ENCODE measurements at regions not wholly inside any gene's neighbourhood (a gene's known extent, or its start where the extent isn't known, plus 50 kb on each side); places are given as distances from the start of the nearest gene placed in this dataset.

DNA sequence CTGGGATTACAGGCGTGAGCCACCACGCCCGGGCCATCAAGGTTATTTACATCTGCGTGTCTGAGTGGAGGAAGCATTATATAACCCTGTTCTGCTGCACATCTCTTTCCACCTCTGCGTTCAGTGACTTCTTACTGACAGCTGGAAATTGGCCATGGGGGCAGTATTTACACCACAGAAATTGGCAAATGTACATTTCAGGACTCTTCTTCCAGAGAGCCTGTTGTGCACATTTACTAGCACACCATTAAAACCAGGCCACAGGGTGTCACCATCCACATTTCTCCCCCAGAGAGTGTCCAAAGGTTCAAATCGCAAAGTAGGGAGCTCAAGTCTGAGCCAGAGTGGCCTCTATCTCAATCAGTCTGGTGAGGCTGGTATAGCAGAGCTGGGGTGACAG lies 62.9 kb upstream of the SNX9 start:
- Histone ChIP-seq H3K9me1 (ENCODE audit: control insufficient read depth, insufficient read depth, low read length) (no peaks in the 10 kb centered on the region), H3K4me3 (no peak overlapping the region), H2AFZ (ENCODE audit: low read depth, low read length) (peak overlapping the region; percentile 15), H3K27ac (ENCODE audit: extremely low read depth, low read depth, low read length) (no peak overlapping the region; the same call in 2 of the 3 replicates), H3K4me2 (ENCODE audit: insufficient read depth, low read length) (no peak overlapping the region), H3K79me2 (ENCODE audit: control insufficient read depth, insufficient read depth, low read length) (no peaks in the 10 kb centered on the region), H3K9ac (ENCODE audit: insufficient read depth in 1 of 2, low read depth in 2 of 2, low read length in 2 of 2) (peak overlapping the region in 1 of 2 experiments; percentile 62; a peak in 1 of 4 replicates), H3K9me3 (replicated peaks; ENCODE audit: control insufficient read depth, insufficient read depth, low read depth, low read length) (no peaks in the 10 kb centered on the region), H4K20me1 (replicated peaks; ENCODE audit: control insufficient read depth, insufficient read depth, low read length) (no peaks in the 10 kb centered on the region), H3K27me3 (ENCODE audit: control insufficient read depth in 2 of 2, insufficient read depth in 2 of 2, low read length in 2 of 2) (no peaks in the 10 kb centered on the region), H3K4me1 (replicated peaks in 1 of 2; ENCODE audit: control insufficient read depth in 2 of 2, insufficient read depth in 2 of 2, low read length in 2 of 2) (peaks cover 45 to 77% of the 10 kb centered on the region in 2 experiments), H3K36me3 (ENCODE audit: control insufficient read depth, insufficient read depth, low read length) (no peaks in the 10 kb centered on the region)
- WGBS (ENCODE audit: insufficient coverage, low coverage, missing lambda C conversion rate), result 88% methylated on average over 6 of the region's 6 CpGs
- in situ Hi-C loops (cut with MboI) (no loop called here), intact Hi-C loops (cut with micrococcal nuclease) (loop anchor here (1.0 kb wide), 1 partner anchor 187 kb away; no protein-coding TSS in a partner anchor)
- ATAC-seq (no peak), DNase-seq (ENCODE audit: extremely low read depth in 1 of 4, low spot score in 3 of 4) (no peak), FAIRE-seq (no peak)
- CTCF ChIA-PET (ENCODE audit: low intra/inter-chr PET ratio), result no interaction called here
- BruUV-seq (replicated peaks), result no TSS peak
- POLR2A ChIA-PET, result interaction anchor here (0.6 to 1.2 kb wide), 4 partner anchors 132 to 219 kb away, joined by 3 to 4 read pairs (median 4); no protein-coding TSS in a partner anchor
- TF ChIP-seq SREBF2 (CRISPR knock-in tag; IDR thresholded peaks at IDR 0.05), result no peak
- TF ChIP-seq ZBTB17 (CRISPR knock-in tag; IDR thresholded peaks at IDR 0.05), result no peak
- no peak for TF ChIP-seq TEAD1 (CRISPR knock-in tag; IDR thresholded peaks at IDR 0.05)
- TF ChIP-seq DEAF1 (CRISPR knock-in tag; IDR thresholded peaks at IDR 0.05), result no peak
- TF ChIP-seq, protein P1, sequence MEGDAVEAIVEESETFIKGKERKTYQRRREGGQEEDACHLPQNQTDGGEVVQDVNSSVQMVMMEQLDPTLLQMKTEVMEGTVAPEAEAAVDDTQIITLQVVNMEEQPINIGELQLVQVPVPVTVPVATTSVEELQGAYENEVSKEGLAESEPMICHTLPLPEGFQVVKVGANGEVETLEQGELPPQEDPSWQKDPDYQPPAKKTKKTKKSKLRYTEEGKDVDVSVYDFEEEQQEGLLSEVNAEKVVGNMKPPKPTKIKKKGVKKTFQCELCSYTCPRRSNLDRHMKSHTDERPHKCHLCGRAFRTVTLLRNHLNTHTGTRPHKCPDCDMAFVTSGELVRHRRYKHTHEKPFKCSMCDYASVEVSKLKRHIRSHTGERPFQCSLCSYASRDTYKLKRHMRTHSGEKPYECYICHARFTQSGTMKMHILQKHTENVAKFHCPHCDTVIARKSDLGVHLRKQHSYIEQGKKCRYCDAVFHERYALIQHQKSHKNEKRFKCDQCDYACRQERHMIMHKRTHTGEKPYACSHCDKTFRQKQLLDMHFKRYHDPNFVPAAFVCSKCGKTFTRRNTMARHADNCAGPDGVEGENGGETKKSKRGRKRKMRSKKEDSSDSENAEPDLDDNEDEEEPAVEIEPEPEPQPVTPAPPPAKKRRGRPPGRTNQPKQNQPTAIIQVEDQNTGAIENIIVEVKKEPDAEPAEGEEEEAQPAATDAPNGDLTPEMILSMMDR (IDR thresholded peaks at IDR 0.05 in 2 of 3, conservative IDR thresholded peaks at IDR 0.05 in 1 of 3; ENCODE audit: insufficient read depth in 2 of 3, low read depth in 1 of 3, low read length in 3 of 3), result peak; percentile 8 to 29 (median 9); a peak in 2 of 6 replicates
- TF ChIP-seq TCF3 (CRISPR knock-in tag; IDR thresholded peaks at IDR 0.05), result no peak
- TF ChIP-seq, protein P2, sequence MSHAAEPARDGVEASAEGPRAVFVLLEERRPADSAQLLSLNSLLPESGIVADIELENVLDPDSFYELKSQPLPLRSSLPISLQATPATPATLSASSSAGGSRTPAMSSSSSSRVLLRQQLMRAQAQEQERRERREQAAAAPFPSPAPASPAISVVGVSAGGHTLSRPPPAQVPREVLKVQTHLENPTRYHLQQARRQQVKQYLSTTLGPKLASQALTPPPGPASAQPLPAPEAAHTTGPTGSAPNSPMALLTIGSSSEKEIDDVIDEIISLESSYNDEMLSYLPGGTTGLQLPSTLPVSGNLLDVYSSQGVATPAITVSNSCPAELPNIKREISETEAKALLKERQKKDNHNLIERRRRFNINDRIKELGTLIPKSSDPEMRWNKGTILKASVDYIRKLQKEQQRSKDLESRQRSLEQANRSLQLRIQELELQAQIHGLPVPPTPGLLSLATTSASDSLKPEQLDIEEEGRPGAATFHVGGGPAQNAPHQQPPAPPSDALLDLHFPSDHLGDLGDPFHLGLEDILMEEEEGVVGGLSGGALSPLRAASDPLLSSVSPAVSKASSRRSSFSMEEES (CRISPR knock-in tag; IDR thresholded peaks at IDR 0.05), result no peak
- TF ChIP-seq REST (IDR thresholded peaks at IDR 0.05; ENCODE audit: borderline replicate concordance), result peak; percentile 20; the same call in 1 of the 2 replicates
- TF ChIP-seq REST (CRISPR knock-in tag; IDR thresholded peaks at IDR 0.05; ENCODE audit: low read depth), result no peak

Measured in K562 (cell line).